BE2C (cell line): ENCODE measurements at regions not wholly inside any gene's neighbourhood (a gene's known extent, or its start where the extent isn't known, plus 50 kb on each side); places are given as distances from the start of the nearest gene placed in this dataset.

ENCODE experiments used
- DNase-seq: peaks from one replicate; pipeline ENCODE4 v3.0.0-alpha.2; 2020
- H3K27me3 ChIP-seq: fragments of 250-450 bp; sonication (Bioruptor Pico); 2 replicates; pipeline ENCODE4 v1.5.1; 2020; ENCODE audit warnings: mild to moderate bottlenecking
- H3K36me3 ChIP-seq: fragments of 250-450 bp; sonication (Bioruptor Pico); 2 replicates; pipeline ENCODE4 v1.5.1; 2020; ENCODE audit warnings: mild to moderate bottlenecking
- H3K4me1 ChIP-seq: fragments of 250-450 bp; sonication (Bioruptor Pico); 2 replicates; pipeline ENCODE4 v1.5.1; 2020
- H3K4me3 ChIP-seq: 2 replicates; pipeline ENCODE4 v1.5.1; 2011; ENCODE audit warnings: low read depth, low read length
- H3K9me3 ChIP-seq: fragments of 250-450 bp; sonication (Bioruptor Pico); 2 replicates; pipeline ENCODE4 v1.5.1; 2020
- TF ChIP-seq, protein P1 (sequence below): IDR thresholded peaks from 2 replicates; pipeline ENCODE4 v1.5.1; 2012; ENCODE audit warnings: mild to moderate bottlenecking, low read depth, low read length

DNA sequence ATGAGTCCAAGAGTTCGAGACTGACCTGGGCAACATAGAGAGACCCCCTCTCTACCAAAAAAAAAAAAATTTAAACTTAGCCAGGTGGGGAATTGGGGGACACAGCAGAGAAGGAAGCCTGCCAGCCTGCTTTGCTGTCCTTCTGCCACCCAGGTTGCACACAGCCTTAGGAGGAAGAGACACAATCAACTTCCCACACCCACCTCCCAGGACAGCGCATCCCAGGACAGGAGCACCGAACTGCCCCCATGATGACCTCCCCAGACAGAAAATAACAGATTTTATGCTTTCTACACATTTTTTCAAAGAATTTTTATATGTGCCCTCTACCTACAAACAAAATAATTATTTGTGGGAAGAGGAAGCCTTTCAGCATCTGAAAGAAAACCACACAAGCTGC, 126.0 kb upstream of the ZNF507 start:
- peaks cover 10% of the 10 kb centered on the region for H3K27me3 ChIP-seq
- H3K4me1 ChIP-seq = no peaks in the 10 kb centered on the region
- DNase-seq = no peak
- no peak overlapping the region for H3K4me3 ChIP-seq
- H3K36me3 ChIP-seq = no peaks in the 10 kb centered on the region
- TF ChIP-seq, protein P1, sequence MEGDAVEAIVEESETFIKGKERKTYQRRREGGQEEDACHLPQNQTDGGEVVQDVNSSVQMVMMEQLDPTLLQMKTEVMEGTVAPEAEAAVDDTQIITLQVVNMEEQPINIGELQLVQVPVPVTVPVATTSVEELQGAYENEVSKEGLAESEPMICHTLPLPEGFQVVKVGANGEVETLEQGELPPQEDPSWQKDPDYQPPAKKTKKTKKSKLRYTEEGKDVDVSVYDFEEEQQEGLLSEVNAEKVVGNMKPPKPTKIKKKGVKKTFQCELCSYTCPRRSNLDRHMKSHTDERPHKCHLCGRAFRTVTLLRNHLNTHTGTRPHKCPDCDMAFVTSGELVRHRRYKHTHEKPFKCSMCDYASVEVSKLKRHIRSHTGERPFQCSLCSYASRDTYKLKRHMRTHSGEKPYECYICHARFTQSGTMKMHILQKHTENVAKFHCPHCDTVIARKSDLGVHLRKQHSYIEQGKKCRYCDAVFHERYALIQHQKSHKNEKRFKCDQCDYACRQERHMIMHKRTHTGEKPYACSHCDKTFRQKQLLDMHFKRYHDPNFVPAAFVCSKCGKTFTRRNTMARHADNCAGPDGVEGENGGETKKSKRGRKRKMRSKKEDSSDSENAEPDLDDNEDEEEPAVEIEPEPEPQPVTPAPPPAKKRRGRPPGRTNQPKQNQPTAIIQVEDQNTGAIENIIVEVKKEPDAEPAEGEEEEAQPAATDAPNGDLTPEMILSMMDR = no peak
- no peaks in the 10 kb centered on the region; the same call in 1 of the 2 replicates for H3K9me3 ChIP-seq

DNA sequence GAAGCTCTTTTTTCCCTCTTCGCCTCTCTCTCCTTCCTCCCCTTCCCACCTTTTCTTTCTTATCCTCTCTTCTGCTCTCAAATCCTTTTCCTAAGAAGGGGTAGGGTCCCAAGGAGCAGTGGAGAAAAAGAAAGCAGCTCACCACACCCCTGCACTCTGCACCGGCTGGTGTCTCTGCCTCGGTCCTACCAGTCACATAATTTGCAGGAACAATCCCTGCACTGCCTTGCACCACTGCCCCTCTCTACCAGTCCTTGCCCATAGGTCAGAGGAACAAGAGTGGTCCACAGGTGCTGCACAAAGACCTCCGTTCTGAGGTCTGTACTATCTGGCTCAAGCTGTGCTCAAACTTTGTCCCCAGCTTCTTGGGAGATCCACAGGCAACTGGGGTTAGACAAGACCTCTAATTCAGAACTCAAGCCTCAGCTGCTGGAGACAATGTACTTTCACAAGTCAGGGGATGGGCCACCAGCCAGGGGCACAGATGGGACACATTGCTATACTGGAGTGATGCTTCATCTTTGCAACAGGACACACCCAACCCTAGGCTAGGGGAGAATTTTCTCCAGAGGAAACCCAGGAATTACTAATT, 125.4 kb upstream of the ZNF507 start:
- Histone ChIP-seq H3K4me3 (no peak overlapping the region), H3K4me1 (no peaks in the 10 kb centered on the region), H3K9me3 (no peaks in the 10 kb centered on the region; the same call in 1 of the 2 replicates), H3K36me3 (no peaks in the 10 kb centered on the region), H3K27me3 (peaks cover 13% of the 10 kb centered on the region)
- TF ChIP-seq, protein P1 = no peak
- no peak for DNase-seq

DNA sequence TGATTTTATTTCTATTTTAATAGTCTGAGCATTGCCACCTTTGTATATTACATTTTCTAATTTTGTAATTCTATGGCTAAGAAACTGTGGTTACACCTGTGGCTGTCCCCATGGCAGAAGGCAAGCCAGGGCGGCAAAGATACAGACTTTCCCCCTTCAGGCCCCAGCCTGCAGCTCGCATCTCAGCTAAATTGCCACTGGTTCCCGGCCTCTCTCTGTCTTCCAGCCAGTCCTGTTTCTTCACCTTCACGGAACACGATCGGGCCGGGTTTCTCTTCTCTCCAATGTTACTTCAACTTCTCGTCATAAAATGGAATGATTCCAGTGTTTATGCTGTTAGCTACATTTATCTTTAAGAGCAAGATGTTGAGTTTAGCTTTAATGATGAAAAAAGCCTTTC, 124.5 kb upstream of the ZNF507 start:
- H3K36me3 ChIP-seq = no peaks in the 10 kb centered on the region
- no peaks in the 10 kb centered on the region for H3K9me3 ChIP-seq
- TF ChIP-seq, protein P1 = no peak
- no peak for DNase-seq
- H3K4me1 ChIP-seq = no peaks in the 10 kb centered on the region
- no peak overlapping the region for H3K4me3 ChIP-seq
- H3K27me3 ChIP-seq = peaks cover 13% of the 10 kb centered on the region

DNA sequence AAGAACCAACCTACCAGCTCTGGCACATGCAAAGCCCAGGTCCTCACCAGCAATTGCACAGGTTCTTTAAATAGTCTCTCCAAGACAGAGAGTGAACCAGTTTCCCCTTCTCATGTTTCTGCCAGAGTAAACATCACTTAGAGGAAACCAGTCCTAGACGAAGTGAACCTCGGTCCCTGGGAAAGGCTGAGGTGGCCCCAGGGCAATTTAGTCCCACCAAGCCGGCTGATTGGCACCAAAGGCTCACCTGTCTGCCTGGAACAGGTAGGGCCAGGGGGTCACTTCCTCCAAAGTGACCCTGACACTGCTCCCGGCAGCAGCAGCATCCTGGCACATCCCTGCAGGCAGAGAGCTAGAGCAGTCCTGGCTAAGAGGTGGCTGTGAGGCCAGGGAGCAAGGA, 122.9 kb upstream of the ZNF507 start:
- TF ChIP-seq, protein P1 = no peak
- Histone ChIP-seq H3K36me3 (no peaks in the 10 kb centered on the region), H3K27me3 (peaks cover 13% of the 10 kb centered on the region), H3K9me3 (no peaks in the 10 kb centered on the region), H3K4me3 (no peak overlapping the region), H3K4me1 (no peaks in the 10 kb centered on the region)
- DNase-seq = no peak

DNA sequence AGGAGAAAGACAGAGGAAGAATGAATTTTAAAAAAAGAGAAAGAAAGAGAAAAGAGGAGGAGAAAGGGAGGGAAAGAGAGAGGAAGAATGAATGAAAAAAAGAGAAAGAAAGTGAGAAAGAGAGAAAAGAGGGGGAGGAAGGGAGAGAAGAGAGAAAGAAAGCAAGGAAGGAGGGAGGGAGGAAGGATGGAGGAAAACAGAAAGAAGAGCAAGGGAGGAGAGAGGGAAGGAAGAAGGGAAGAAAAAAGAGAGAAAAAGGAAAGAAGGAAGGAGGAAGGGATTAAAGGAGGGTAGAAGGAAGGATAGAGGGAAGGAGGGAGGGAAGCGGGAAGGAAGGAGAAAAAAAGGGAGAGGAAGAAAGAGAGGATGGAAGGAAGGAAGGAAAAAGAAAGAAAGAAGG, 122.3 kb upstream of the ZNF507 start:
- H3K4me1 ChIP-seq = no peaks in the 10 kb centered on the region
- no peaks in the 10 kb centered on the region for H3K36me3 ChIP-seq
- no peaks in the 10 kb centered on the region for H3K9me3 ChIP-seq
- TF ChIP-seq, protein P1 = no peak
- H3K4me3 ChIP-seq = no peak overlapping the region
- no peak for DNase-seq
- peaks cover 13% of the 10 kb centered on the region for H3K27me3 ChIP-seq

DNA sequence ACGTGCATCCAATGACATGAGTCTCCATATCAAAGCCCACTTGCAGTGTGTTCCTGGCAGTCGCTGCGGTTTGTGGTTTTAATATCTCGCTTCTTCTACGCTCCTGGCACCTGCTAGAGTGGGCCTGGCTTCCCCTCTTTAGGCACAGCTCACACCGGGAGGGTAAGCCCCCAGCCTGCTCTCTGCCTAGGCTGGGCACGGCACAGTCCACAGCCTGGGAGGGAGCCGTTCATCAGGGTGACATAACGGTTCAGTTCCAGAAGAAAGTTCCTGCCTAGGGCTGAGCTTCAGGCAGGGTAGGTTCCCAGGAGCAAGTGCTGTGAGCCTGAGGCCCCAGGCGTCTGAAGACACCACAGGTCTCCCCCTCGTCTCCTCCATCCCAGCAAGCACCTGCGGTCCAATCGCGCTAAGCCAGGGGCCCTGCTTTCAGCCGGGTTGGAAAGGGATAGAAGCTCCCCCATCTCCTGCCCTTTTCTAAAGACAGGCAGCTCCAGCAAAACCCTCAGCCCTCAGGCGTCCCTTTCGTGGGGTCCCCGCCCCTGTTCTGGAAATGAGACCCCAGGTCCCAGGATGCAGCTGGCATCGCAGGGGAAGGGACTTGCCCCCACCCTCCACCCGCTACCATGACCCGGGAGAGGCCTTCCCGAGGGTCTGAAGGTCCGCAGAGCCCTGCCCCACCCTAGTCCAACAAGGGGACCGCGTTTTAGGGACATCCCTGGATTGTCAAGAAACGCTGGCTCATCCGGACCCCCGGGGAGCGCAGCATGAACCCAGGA, 121.6 kb upstream of the ZNF507 start:
- TF ChIP-seq, protein P1 = no peak
- no peaks in the 10 kb centered on the region for H3K36me3 ChIP-seq
- no peaks in the 10 kb centered on the region for H3K4me1 ChIP-seq
- no peaks in the 10 kb centered on the region for H3K9me3 ChIP-seq
- H3K4me3 ChIP-seq = no peak overlapping the region
- peaks cover 13% of the 10 kb centered on the region for H3K27me3 ChIP-seq
- no peak for DNase-seq
